ENCODE measurements at regions not wholly inside any gene's neighbourhood (a gene's known extent, or its start where the extent isn't known, plus 50 kb on each side); places are given as distances from the start of the nearest gene placed in this dataset.

DNA sequence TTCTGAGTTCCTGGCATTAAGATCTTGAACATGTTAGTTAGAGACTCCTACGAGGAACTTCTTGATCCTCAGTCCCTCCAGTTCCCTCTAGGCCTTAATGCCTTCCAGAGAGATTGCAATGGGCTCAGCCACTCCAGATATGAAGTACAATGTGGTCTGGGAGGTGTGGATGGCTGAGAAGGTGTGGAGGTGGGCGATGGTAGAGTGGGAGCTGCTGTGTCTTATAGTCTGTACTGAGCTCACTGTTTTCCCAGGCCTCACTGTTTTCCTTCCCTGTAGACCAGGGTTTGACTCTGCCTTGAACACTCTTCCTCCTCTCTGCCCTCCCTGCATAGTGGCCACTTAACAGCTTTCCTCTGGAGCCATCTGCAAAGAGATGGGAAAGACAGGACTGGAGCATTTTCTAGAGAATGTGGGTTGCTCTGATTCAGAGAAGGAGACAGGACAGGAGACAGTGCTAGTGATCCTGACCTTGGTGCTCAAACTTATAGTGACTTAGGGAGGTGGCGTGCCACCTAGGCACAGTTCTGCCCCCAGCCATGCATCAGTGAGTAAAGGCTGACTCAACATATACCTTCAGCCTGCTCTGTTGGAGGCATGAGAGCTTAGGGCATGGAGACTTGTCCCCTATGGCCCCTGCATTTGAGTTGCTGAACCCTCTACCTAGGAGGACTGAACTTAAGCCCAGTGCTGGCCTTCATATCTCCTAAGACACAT lies 129.7 kb downstream of the TDRD15 start:
- DNase-seq (ENCODE audit: low spot score), result no peak
- no peak for ATAC-seq

- ATAC-seq, result no peak
- no peak for DNase-seq (ENCODE audit: low spot score)
These were observed 130.6 kb downstream of the TDRD15 start for GRCh38 chr2:21254170-21254965.

- DNase-seq (ENCODE audit: low spot score) (no peak), ATAC-seq (peak; percentile 75)
These were observed 132.2 kb downstream of the TDRD15 start for GRCh38 chr2:21256006-21256405.

- DNase-seq (ENCODE audit: low spot score) (no peak), ATAC-seq (no peak)
These were observed 133.9 kb downstream of the TDRD15 start for GRCh38 chr2:21257621-21258020.

- no peak for DNase-seq (ENCODE audit: low spot score)
These were observed 134.3 kb downstream of the TDRD15 start for GRCh38 chr2:21258082-21258481.

GRCh38 chr2:21260311-21260710 lies 136.5 kb downstream of the TDRD15 start:
- no peak for DNase-seq (ENCODE audit: low spot score)

More at GRCh38 chr2:21258082-21258481, 134.3 kb downstream of the TDRD15 start:
- ATAC-seq, result no peak

DNA sequence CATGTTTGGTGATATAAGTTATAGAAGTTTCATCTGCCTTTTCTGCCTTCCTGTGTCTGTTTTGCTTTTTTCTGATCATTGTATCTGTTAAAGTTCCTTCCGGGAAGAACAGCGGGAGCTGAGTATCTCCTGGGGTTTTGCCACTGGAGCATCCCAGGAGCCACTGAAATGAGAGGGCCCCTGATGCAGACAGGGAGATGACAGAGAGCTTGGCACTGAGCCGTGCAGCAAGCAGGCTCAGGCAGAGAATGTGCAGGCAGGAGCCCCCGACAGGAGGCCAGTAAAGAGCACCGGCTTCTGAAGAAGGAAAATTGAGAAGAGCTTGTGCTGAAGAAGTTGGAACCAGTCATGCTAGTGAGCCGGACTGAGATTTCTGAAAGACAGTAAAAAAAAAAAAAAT lies 137.8 kb downstream of the TDRD15 start:
- ATAC-seq (no peak), DNase-seq (ENCODE audit: low spot score) (no peak)

More at GRCh38 chr2:21260311-21260710, 136.5 kb downstream of the TDRD15 start:
- no peak for ATAC-seq

DNA sequence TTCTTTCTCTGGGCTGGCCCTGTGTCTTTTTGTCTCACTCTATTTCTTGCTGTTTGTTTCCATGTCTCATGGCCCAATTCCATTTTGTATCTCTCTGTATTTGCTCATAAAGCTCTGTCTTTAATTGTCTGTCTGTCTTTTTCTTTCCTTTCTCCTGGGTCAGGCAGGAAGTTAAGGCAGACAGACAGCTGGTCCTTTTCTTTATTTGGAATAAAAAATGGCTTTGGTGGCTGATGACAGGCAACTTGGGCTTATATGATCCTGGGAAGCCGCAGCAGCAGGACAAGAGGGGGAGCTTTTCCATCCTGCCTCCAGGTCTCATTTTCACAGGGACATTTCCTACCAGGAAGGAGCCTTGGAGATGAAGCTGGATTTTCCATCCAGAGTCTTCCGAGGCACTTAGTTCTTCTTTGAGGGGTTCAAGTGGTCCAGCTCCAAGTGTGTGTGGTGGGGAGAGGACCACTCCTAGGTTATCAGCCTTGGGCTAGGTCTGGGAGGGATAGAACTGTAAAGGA lies 138.7 kb downstream of the TDRD15 start:
- DNase-seq (ENCODE audit: low spot score) (no peak), ATAC-seq (no peak)

DNA sequence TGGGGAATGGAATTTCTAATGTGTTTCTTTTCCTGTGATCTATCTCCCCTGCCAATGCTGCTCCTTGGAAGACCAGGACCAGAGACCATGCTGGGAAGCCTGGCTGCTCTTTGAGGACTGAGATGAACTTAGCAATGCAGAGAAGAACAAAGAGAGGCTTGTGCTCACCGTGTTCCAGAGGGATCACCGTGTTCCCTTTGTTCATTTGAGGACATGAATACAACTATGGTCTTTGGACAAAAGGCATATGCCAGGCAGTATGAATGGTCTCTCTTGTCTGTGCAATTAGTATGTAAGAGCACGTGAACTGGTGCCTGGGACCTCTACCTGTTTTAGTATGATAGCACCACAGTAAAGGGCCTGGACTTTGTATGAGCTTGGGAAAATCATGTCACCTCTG lies 139.9 kb downstream of the TDRD15 start:
- DNase-seq (ENCODE audit: low spot score) (no peak), ATAC-seq (no peak)

- DNase-seq (ENCODE audit: low spot score) (no peak), ATAC-seq (no peak)
These were observed 142.0 kb downstream of the TDRD15 start for GRCh38 chr2:21265752-21266151.

GRCh38 chr2:21267232-21267835 lies 143.6 kb downstream of the TDRD15 start:
- ATAC-seq (no peak), DNase-seq (ENCODE audit: low spot score) (no peak)

GRCh38 chr2:21268197-21268877 lies 144.6 kb downstream of the TDRD15 start:
- no peak for DNase-seq (ENCODE audit: low spot score)
- no peak for ATAC-seq

DNA sequence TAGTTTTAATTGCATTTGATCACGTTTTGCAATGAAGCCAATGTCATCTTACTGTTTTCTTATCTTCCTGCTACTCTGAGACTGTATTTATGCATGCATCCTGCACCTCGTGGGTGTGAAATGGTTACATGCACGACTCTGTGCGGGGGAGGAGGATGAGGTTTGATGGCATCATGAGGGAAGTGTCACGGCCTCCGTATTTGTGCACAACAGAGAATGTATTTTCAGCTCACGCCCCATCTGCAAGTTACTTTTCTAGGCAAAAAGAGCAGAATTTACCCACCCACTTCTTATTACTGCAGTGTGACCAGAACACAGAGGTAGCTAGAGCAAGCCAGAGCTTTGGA lies 145.1 kb downstream of the TDRD15 start:
- DNase-seq (ENCODE audit: low spot score) (no peak), ATAC-seq (no peak)

DNA sequence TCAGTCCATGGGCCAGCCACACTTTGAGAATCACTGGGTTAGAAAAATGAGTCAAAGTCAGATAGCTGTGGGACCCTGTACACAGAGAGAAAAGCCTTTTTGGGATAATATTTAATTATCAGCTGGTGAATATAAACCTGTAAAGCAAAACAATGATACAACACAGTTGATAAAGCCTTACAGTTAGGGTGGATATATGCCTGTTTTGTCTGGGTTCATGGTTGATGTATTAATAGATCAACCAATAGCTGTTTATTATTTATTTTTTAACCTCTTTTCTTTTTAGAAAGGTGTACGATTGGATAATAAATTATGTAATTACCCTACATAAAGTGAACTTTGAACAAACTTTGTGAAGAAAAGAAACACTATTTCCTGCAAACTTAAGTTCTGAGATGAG lies 145.6 kb downstream of the TDRD15 start:
- no peak for DNase-seq (ENCODE audit: low spot score)
- no peak for ATAC-seq

- DNase-seq (ENCODE audit: low spot score) (no peak), ATAC-seq (peak; percentile 18)
These were observed 146.3 kb downstream of the TDRD15 start for GRCh38 chr2:21270083-21270491.

DNA sequence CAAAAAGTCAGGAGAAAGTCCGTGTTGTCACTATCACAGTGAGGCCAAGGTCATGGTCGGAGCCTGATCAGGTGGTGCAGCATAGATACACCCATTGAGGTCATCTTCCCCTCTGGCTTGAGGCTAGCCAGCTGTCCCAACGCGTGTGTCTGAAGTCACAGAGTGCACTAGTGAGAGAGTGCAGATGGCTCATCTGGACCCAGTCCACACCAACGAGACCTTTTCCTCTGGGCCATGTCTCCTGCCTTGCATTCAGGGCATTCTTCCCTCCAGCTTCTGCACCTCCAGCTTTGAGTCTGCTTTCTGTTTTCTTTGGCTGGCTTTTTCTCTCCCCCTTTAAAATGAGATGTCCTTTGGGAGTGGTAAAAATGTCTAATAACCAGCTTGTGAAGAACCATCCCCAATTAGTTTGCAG lies 146.9 kb downstream of the TDRD15 start:
- peak; percentile 54 for DNase-seq (ENCODE audit: low spot score)
- peak; percentile 87 for ATAC-seq

- DNase-seq (ENCODE audit: low spot score) (no peak), ATAC-seq (no peak)
These were observed 152.4 kb downstream of the TDRD15 start for GRCh38 chr2:21276163-21276562.

DNA sequence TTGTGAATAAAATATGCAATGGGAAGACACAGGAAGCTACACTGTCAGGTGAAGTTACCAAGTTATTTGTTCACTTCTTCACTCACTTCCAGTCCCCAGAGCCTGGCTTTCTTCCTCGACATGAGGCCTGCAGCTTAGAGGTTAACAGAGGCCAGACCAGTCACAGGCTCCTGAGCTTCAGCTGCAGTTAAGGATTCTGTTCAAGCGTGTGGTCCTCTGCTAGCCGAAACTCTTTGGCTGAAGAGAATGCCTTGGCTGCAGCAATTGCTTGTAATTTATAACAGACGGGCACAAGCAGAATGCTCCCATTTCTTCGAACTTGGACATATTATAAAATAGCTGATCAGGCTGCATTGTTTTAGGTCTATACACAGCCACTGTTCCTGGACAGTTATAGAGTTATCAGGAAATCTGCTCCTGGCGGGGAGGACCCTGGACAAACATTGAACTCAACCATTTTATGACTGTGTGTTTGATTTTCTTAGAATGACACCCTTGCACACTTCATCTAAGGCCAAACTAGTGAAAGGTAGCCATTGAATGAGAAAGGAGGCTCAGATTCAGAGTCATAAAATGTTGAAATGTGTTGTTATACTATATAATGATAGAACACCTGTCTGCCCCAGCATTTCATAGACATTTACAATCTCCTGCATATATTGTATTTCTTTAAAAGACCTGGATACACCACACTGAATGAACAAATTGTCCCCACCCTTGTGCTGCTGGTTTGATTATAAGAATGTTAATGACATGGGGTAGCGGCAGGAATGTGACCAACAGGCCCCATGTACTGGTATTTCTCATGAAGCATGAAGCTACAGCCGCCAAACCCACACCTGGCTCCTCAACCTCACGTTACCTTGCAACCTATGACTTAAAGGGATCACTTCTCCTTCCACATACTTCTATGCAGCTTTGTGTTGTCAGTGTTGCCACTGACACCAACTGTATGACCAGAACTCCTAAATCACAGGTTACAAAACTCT lies 153.6 kb downstream of the TDRD15 start:
- ATAC-seq (no peak), DNase-seq (ENCODE audit: low spot score) (no peak)

- no peak for DNase-seq (ENCODE audit: low spot score)
- ATAC-seq, result no peak
These were observed 155.8 kb downstream of the TDRD15 start for GRCh38 chr2:21279525-21279924.

GRCh38 chr2:21280793-21281192 lies 157.0 kb downstream of the TDRD15 start:
- no peak for DNase-seq (ENCODE audit: low spot score)
- ATAC-seq, result no peak
